ENCODE measurements at regions not wholly inside any gene's neighbourhood (a gene's known extent, or its start where the extent isn't known, plus 50 kb on each side); places are given as distances from the start of the nearest gene placed in this dataset.

DNA sequence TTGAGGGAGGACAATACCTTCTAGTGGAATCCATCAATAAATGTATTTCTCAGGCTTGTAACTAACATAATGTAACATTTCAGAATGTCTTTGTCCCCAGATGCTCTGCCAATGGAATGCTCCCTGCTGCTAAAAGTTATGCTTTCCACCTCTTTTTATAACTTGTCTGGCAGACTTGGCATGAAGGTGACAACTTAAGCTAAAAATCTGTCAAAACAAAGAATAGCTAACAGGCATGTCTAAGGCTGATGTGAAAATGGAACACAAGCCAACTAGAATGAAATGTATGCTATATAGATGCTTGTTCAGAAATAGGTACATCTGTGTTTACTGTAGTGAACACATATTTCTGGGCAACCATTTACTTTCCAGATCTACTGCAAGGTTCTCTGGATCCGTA, 467.9 kb downstream of the MRPL39 start:
- DNase-seq (ENCODE audit: low read depth): no peak

DNA sequence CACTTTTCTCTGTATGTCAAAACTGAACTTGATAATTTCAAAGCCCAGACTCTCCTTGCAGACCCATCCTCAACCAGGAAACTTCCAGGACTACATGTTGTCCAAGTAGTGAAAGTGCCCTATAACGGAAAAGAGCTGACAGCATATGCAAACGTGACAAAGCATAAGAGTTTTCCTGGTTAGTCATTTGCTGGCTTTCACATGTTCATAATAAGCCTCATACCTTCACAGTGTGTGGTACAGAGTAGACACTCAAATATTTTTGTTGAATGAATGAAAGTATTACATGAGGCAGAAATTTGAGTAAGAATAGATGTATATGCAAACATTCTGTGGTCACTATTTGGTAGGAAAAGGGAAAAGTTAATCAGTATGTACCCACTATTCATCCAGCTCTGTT, 473.3 kb downstream of the MRPL39 start:
- DNase-seq (ENCODE audit: low read depth): no peak

DNA sequence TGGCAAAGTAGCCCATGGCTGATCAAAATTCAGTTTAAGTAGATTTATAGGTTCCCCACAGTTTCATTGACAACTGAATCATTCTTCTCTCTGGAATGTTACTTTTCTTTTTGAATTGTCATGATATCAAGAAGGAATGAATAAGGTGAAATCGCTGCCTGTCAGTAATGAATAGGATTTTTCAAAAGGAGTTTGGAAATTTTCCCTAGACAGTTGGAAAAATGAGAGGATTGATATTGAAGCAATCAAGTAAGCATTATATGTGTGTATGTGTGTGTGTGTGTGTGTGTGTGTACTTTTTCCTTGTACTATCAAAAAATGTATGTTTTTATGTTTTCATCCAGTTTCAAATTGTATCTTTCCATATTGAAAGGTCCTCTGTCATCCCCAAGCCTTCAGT, 479.5 kb downstream of the MRPL39 start:
- DNase-seq (ENCODE audit: low read depth): no peak

DNA sequence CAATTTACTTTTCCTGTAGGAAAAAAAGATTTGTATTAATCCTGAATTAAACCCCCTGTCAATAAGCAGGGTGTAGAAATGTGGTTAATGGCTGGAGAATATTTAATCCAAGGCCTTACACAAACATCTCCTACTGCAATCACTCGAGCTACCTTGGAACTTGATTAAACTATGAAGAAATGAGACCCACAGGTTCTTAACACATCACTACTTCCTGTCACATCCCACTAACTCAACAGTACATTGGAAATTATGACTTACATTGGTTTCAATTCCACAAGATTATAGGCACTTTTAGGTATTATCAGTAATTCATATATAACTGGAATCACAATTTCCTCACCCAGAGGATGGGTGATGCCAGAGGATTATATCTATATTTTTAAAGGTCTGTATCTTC, 480.3 kb downstream of the MRPL39 start:
- no peak for DNase-seq (ENCODE audit: low read depth)

DNA sequence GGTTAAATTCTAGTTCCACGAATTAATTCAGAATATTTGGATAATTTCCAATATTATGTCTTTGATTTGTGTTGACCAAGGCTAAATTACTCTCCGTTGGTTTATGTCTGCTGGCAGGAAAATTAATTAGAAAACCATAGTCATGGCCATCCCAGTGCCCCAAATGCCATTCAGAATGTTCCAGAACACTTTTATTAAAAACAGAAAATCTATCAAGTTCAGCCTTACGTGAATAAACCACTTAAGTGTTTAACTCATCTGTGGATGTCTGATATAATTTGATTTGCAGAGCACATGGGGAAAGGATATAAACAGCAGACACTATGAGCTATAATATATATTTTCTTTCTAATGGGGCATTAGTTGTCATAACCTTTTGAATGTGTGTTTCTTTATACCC, 480.7 kb downstream of the MRPL39 start:
- DNase-seq (ENCODE audit: low read depth): no peak

DNA sequence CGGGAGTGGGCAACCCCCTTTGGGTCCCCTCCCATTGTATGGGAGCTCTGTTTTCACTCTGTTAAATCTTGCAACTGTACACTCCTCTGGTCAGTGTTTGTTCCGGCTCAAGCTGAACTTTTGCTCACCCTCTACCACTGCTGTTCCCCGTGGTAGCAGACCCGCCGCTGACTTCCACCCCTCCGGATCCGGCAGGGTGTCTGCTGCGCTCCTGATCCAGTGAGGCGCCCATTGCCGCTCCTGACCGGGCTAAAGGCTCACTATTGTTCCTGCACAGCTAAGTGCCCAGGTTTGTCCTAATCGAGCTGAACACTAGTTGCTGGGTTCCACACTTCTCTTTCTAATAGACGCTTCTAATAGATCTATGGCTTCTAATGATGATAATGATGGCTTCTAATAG, 488.6 kb downstream of the MRPL39 start:
- no peak for DNase-seq (ENCODE audit: low read depth)

DNA sequence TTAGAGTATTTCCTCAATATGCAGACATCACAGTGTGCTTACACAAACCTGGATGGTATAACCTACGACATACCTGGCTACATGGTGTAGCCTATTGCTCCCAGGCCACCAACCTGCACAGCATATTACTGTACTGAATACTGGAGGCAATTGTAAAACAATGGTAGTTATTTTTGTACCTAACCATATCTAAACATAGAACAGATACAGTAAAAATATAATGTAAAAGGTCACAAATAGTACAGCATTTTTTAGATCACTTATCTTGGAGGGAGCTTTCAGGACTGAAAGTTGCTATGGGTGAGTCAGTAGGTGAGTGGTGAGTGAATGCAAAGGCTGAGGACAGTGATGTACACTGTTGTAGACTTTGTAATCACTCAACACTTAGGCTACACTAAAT, 492.3 kb downstream of the MRPL39 start:
- no peak for DNase-seq (ENCODE audit: low read depth)

DNA sequence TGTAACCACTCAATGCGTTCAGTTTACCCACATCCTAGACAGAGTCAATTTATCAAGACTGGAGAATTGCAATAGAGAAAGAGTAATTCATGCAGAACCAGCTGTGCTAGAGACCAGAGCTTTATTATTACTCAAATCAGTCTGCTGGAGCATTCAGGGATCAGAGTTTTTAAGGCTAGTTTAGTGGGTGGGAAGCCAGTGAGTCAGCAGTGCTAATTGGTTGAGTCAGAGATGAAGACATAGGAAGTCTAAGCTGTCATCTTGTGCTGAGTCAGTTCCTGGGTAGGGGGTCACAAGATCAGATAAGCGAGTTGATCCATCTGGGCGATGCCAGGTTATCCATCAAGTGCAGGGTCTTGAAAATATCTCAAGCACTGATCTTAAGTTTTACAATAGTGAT, 499.6 kb downstream of the MRPL39 start:
- no peak for DNase-seq (ENCODE audit: low read depth)

DNA sequence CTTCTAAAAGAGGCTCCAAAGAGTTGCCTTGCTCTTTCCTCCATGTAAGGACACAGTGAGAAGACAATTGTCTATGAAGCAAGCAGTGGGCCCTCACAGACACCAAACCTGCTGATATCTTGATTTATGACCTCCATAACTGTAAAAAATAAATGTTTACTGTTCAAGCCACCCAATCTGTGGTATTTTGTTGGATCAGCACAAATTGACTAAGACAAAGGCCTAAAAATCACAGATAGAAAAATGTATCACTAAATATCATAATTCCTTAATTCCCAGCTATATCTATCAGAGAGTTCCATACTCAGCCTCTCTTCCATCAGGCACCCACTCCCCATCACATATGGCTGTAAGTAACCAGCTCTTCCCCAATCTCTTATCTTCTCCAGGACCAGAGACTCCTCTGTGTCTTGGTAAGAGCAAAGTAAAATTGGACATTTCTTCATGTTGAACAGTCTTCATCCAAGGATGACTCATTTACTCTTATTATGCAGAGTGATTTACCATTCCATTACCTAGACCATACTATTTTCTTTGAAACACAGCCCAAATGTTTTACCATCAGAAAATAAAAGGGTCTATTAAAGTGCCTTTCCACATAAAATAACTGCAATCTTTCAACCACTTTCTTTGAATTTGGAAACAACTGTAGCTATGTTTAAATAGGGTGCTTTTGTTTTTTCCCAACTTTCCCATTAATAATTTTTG, 503.6 kb downstream of the MRPL39 start:
- DNase-seq (ENCODE audit: low read depth): no peak

DNA sequence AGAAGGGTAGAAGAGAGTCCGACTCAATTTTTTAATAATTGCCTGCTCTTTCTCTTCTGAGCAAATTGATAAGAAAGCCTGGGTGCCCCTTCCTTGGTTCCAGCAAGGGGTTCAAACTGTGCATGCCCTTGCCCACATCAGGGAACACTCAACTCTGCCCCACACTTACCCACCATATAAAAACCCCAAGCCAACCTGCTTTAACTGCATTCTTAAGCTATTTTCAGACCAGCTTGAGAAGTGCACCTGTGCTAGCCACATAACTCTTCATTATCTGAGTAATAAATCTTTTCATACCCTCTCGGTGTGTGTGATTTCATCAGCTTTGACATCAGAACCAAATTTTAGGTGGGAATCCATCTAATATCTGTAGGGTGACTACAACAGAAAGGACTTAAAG, 509.6 kb downstream of the MRPL39 start:
- DNase-seq (ENCODE audit: low read depth): no peak

DNA sequence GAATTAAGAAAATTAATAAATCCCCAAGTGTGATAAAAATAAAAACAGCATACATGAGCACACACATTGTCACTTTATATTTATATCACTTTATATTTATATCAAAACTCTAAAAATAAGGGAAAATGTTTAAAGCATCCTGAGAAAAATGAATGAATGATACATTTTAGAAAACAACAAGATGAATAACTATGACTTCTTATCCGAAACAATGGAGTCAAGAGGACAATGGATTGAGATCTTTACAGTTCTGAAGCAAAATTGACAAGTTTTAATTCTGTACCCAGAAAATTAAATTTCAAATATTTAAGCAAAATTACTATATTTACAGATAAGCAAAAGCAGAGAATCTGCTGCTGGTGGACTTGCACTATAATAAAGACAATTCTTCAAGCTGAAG, 512.6 kb downstream of the MRPL39 start:
- no peak for DNase-seq (ENCODE audit: low read depth)

DNA sequence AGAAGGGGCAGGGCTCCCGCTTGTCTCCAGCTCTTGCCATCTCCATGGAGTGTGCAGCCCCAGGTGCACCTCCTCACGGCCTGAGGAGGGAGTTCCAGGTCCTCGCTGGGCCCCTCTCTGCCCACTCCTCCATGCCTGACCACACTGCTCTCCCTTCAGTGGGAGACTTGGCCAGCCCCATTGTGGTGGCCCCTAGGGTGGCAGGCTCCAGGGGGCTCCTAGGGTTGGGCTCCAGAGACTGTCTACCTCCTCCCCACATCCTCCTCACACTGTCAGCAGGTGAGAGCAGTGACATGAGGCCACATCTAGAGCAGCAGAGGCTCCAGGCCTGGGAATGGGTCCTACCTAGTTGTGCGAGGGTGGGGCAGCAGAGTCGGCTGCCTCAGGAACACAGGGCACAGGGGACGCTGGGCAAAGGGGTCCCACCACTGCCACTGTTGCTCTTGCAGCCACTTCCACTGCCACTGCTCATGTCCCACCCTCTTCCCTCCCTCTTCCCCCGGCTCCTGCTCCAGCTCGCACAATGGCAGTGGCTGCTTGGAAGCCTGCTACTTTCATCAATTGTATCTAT, 514.8 kb downstream of the MRPL39 start:
- DNase-seq (ENCODE audit: low read depth): no peak

DNA sequence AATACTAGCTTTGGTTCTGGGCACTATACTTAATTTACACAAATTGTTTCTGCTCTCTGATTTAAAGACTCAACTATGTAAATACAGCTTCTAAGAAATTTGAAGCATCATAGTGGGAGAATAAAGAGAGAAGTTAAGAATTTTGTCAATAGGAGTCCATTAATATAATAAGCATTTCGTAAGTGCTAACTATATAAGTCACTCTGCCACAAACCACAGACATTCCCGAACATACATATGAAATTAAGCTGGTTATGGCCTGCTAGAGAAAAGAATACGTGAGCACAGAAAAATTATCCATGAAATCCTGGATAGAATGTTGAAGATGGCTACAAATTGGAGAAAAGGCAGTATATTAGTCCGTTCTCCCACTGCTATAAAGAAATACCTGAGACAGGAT, 526.2 kb downstream of the MRPL39 start:
- no peak for DNase-seq (ENCODE audit: low read depth)

DNA sequence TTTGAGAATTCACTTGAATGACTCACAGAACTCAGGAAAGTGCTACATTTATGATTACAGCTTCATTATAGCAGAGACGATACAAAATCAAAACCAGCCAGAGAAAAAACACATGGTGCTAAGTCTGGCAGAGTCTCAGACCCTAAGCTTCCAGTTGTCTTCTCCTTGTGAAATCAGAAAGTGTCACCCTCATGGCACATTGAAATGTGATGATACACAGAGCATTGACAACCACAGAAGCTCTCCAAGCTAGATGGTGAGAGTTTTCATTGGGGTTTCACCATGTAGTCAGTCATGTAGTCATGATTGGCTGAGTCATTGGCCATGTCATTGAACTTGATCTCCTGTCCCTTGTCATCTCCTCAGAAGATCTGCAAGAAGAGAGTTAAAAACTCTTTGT, 526.6 kb downstream of the MRPL39 start:
- no peak for DNase-seq (ENCODE audit: low read depth)

DNA sequence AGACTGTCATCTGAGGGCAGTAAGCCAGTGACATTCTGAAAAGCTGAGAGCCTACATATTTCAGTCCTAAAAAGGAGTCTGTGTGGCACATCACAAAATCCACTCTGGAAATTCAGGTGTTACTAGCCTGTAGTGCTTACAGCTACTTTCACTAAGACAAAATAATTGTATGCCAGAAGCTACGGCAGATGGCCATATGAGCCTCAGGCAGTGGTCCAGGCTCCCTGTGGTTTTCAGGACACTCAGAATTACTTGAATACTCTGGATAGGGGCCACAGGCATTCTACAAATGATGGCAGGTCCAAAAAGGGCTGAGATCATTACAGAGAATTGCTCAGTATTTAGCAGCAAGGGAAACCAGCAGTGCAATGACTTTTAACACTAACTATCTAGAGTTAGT, 527.1 kb downstream of the MRPL39 start:
- no peak for DNase-seq (ENCODE audit: low read depth)

DNA sequence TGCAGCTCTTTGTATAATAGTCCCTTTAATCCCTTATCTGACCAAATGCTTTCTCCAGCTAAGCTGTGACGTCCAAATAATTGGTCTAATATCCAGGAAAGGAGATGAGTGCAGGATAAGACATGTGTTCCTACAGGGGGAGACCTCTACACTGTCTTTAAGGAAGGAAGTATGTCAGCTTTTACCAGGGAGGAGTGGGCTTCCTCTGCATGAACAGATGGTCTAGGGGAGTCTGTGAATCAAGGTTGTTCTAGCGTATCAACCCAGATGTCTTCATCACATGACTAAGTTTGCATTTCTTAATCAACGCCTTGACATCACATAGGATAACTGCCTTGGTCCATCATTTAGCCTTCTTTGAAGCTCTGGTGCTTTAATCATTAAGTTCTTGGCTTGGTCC, 528.2 kb downstream of the MRPL39 start:
- no peak for DNase-seq (ENCODE audit: low read depth)

DNA sequence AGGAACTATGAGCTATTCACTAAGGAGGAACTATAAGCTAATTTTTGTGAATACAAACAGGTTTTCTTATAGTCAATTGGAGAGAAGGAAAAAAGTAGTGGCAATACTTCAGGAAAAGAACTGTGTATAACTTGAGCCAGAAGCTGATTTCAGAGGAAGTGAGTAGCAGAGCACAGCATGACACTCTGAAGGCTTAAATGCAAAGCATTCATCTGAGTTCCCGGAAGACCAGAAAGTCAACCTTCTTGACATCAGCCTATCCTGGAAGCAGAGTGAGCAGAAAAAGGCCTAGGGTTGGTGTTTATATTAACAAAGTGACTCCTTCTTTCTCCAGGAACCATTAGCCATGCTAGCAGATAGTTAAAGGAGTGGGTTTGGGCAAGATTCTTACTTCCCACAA, 545.2 kb downstream of the MRPL39 start:
- no peak for DNase-seq (ENCODE audit: low read depth)

DNA sequence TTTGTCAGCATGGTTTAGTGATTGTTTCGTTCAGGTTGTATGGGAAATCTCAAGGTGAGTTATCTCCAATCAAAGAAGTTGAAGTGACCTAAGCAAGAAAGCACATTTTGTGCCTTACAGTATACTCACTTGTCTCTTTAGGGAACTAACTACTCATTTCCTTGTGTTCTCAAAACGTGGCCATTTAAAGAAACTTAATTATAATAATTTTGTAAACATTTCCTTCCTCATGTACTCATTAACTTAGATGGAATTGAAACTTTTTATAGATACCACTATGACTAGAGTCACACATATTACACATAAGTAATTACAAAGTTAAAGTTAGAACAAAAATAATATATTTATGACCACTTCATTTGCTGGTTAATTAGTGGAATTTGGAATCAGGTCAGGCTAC, 552.6 kb downstream of the MRPL39 start:
- no peak for DNase-seq (ENCODE audit: low read depth)

DNA sequence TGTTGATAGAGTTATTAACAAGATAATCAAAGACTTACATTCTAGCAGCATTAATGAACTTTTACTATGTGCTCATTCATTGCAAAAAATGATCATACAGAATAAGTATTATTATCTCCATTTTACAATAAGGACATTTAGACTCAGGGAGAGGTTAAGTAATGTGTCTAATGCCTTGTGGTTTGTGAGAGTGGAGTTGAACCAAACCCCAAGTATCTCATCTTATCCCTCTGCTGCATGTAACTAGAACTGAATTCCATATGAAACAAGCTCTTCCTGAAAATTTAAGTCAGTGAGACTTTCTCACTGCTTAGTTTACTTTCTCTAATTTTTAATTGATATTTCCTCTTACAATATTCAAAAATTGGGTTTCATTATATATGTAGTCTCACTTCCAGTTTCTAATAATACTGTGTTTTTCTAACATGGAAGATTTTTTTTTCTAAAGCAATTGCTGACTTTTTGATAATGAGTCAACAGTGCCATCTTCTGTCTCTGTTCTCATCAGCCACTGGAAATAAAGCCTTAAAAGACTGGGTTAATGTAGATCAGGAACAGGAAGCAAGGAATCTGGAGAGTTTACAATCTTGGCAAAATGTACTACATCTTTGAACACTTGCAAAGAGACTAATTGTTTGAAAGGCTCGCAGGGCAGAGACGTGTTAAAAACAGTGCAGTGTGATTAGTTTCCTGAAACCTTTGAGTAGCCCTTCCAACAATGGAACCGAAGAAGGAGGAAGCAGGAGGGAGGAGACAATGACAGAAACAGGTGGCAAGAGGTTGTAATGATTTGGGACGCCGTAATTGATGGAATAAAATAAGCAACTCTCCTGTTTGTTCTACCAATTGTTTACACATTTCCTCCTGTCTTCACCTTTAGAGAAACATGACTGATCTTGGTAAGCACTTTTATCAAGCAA, 567.6 kb downstream of the MRPL39 start:
- DNase-seq (ENCODE audit: low read depth): no peak

DNA sequence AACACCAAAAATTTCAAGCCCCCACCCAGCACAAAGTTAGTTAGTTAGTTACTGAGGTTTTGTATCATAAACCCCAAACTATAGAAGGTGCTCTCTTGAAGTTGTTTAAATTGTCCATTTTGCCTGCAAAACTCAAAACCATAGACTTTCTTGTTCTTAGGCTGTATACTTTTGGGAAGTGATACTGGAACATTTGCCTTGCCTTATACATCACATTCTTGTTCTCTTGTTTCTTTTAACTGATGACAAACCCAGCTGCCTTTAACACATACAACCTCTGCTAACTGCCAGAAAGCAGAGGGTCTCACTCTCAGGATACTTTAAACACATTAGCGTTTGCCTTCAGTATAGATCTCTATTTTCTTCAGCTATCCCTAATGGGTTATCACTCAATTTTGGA, 570.5 kb downstream of the MRPL39 start:
- DNase-seq (ENCODE audit: low read depth): no peak

DNA sequence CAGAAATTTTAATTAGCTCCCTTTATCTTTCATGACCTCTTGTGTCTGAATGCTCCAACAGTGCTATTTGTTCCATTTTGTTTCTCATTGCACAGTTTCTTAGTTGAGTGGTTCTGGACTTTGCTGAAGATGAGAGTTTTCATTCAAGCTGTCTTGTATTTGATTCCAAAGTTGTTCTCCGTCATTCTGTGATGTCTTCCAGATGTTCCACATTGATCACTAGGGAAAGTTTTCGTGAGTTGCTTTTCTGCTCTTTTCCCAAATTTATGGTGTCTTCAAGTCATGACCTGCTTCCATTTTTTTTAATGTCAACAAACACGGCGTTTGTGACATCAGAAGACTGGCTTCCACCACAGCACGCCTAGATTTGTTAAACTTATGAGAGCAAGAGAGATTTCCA, 575.5 kb downstream of the MRPL39 start:
- DNase-seq (ENCODE audit: low read depth): no peak

DNA sequence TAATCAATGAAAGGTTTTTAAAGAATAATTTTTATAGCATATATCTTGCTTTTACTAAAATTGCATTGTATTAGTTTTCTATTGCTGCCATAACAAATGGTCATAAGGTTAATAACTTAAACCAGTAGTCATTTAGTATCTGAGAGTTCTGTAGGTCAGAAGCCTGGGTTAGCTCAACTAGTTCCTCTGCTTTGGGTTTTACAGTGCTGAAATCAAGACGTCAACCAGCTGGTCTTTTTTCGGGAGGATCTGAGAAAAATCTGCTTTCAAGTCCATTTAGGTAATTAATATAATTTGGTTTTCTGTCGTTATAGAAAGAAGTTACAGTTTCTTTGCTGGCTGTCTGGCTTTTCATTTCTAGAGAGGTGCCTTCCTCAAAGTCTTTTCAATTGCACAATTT, 577.7 kb downstream of the MRPL39 start:
- no peak for DNase-seq (ENCODE audit: low read depth)

DNA sequence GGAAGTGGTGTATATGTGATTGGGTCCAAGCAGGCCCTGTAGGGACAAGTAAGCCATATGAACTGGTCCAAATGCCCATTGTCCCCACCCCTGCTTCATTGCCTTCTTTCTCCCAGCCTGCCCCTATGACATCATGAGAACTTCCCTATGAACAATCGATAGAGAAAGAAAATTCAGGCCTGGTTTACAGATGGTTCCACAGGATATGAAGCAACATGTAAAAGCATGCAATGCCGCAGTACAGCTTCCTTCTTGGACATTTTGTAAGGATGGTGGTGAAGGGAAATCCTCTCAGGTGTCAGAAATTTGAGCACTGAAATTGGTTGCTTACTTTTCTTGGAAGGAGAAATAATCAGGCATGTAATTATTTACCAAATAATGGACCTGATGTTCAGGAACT, 581.7 kb downstream of the MRPL39 start:
- no peak for DNase-seq (ENCODE audit: low read depth)
